B cell (primary cell): ENCODE measurements at regions not wholly inside any gene's neighbourhood (a gene's known extent, or its start where the extent isn't known, plus 50 kb on each side); places are given as distances from the start of the nearest gene placed in this dataset.

Source experiments
- ATAC-seq: fragments of 200-7000 bp; cut with Tn5 transposase; one replicate; pipeline ENCODE4 v1.10.0; 2021; ENCODE audit warnings: low read depth, mild to moderate bottlenecking, moderate number of reproducible peaks, moderate library complexity
- CTCF ChIA-PET: fragments of 350-600 bp; sonication (Branson Sonifier 250); formaldehyde crosslinking; loops from one replicate; lab custom pipeline; 2021; ENCODE audit warnings: antibody characterized with exemption, inconsistent platforms; lab: Charles Lee
- POLR2A ChIA-PET: fragments of 350-600 bp; sonication (Branson Sonifier 250); formaldehyde crosslinking; loops from one replicate; lab custom pipeline; 2021; ENCODE audit warnings: antibody characterized with exemption; lab: Charles Lee
- DNase-seq: peaks from one replicate; pipeline ENCODE4 v3.0.0; 2013
- H2AFZ ChIP-seq: 2 replicates; pipeline ENCODE4 v1.6.1; 2012; ENCODE audit warnings: mild to moderate bottlenecking, low read depth, low read length; ENCODE audit not compliant: insufficient read depth, poor library complexity, severe bottlenecking
- H3K27ac ChIP-seq, 2 donors: 1 replicate in 1 of 2; 2 replicates in 1 of 2; pipeline ENCODE4 v1.5.1; 2012 to 2013; ENCODE audit warnings: low read length in 2 of 2, mild to moderate bottlenecking in 2 of 2, moderate library complexity in 1 of 2
- H3K27me3 ChIP-seq, 4 experiments: fragments of 200-600 bp in 1 of 4; sonication (generic) in 1 of 4; replicated peaks in 1 of 4; 1 replicate in 2 of 4; 2 replicates in 2 of 4; pipeline versions ENCODE4 v1.6.1 to v1.7.0; 2013 to 2016; ENCODE audit warnings: low read length in 3 of 4, mild to moderate bottlenecking in 2 of 4, mixed read lengths in 1 of 4, moderate library complexity in 1 of 4; ENCODE audit not compliant: insufficient read depth in 4 of 4, control insufficient read depth in 3 of 4; ENCODE audit errors: control extremely low read depth in 1 of 4
- H3K36me3 ChIP-seq, 2 experiments: replicated peaks in 1 of 2; 1 replicate in 1 of 2; 2 replicates in 1 of 2; pipeline versions ENCODE4 v1.6.1 to v1.7.1; 2013; ENCODE audit warnings: low read length in 1 of 2; ENCODE audit not compliant: insufficient read depth in 2 of 2, control insufficient read depth in 1 of 2; ENCODE audit errors: control extremely low read depth in 1 of 2, extremely low read depth in 1 of 2
- H3K4me1 ChIP-seq, 2 donors: fragments of 200-600 bp in 1 of 2; sonication (generic) in 1 of 2; 1 replicate in 1 of 2; 2 replicates in 1 of 2; pipeline versions ENCODE4 v1.5.1 to v1.6.1; 2013 to 2017; ENCODE audit warnings: low read length in 2 of 2; ENCODE audit not compliant: control insufficient read depth in 2 of 2, insufficient read depth in 2 of 2
- H3K4me2 ChIP-seq: replicated peaks from 2 replicates; pipeline ENCODE3; 2012; ENCODE audit warnings: mild to moderate bottlenecking, low read depth, low read length; ENCODE audit not compliant: poor library complexity, severe bottlenecking
- H3K4me3 ChIP-seq, 5 experiments: fragments of 200-600 bp in 1 of 5; sonication (generic) in 1 of 5; 1 replicate in 3 of 5; 2 replicates in 2 of 5; pipeline versions ENCODE4 v1.5.1 to v1.7.0; 2011 to 2016; ENCODE audit warnings: low read length in 4 of 5, mild to moderate bottlenecking in 4 of 5, low read depth in 2 of 5, control low read depth in 1 of 5, moderate library complexity in 1 of 5; ENCODE audit not compliant: insufficient read depth in 1 of 5; ENCODE audit errors: control extremely low read depth in 1 of 5, extremely low read depth in 1 of 5
- H3K79me2 ChIP-seq: fragments of 200-600 bp; sonication (generic); one replicate; pipeline ENCODE4 v1.6.0; 2016; ENCODE audit warnings: low read length; ENCODE audit not compliant: control insufficient read depth, insufficient read depth
- H3K9ac ChIP-seq: fragments of 200-600 bp; sonication (generic); 2 replicates; pipeline ENCODE4 v1.6.1; 2017; ENCODE audit warnings: mild to moderate bottlenecking, low read length, moderate library complexity
- H3K9me3 ChIP-seq, 3 donors: one replicate each; pipeline versions ENCODE4 v1.6.1 to v1.7.1; 2013; ENCODE audit warnings: low read length in 2 of 3; ENCODE audit not compliant: control insufficient read depth in 2 of 3, insufficient read depth in 1 of 3; ENCODE audit errors: control extremely low read depth in 1 of 3
- H4K20me1 ChIP-seq: 2 replicates; pipeline ENCODE4 v1.6.0; 2012; ENCODE audit warnings: mild to moderate bottlenecking, low read length; ENCODE audit not compliant: insufficient read depth, control insufficient read depth, poor library complexity, severe bottlenecking
- H3K27ac Mint-ChIP-seq: one replicate; pipeline ENCODE4 v1.8.0; 2021; ENCODE audit warnings: mixed read lengths
- H3K27me3 Mint-ChIP-seq: one replicate; pipeline ENCODE4 v1.8.0; 2021; ENCODE audit warnings: mixed read lengths
- H3K4me1 Mint-ChIP-seq: one replicate; pipeline ENCODE4 v1.8.0; 2021; ENCODE audit warnings: mixed read lengths
- H3K4me3 Mint-ChIP-seq: one replicate; pipeline ENCODE4 v1.8.0; 2021; ENCODE audit warnings: mixed read lengths
- H3K9me3 Mint-ChIP-seq: one replicate; pipeline ENCODE4 v1.8.0; 2022; ENCODE audit warnings: mixed read lengths; ENCODE audit not compliant: insufficient read depth
- CTCF ChIP-seq: fragments of 200-600 bp; IDR thresholded peaks from one replicate; pipeline ENCODE4 v1.8.0; 2022; ENCODE audit warnings: antibody characterized with exemption, mild to moderate bottlenecking
- EZH2 ChIP-seq: IDR thresholded peaks from 2 replicates; pipeline ENCODE4 v1.6.1; 2012; ENCODE audit warnings: borderline replicate concordance, low read depth, mild to moderate bottlenecking, moderate library complexity, low read length; ENCODE audit not compliant: insufficient read depth, poor library complexity, severe bottlenecking
- WGBS: methylation state at CpG from one replicate; pipeline ENCODE4 v1.1.5; 2013; ENCODE audit warnings: missing lambda C conversion rate; ENCODE audit not compliant: insufficient coverage; 5-methylcytosine and 5-hydroxymethylcytosine counted together
- intact Hi-C: fragments of 100-400 bp; cut with micrococcal nuclease; formaldehyde crosslinking; loops from one replicate; pipeline ENCODE4 v1.10.0; 2022

- Histone ChIP-seq H3K4me1 (no peaks in the 10 kb centered on the region), H3K79me2 (no peaks in the 10 kb centered on the region), H3K27ac (no peak overlapping the region), H2AFZ (no peak overlapping the region), H3K9me3 (no peaks in the 10 kb centered on the region), H3K27me3 (no peaks in the 10 kb centered on the region), H4K20me1 (no peaks in the 10 kb centered on the region), H3K9ac (no peak overlapping the region), H3K4me2 (no peak overlapping the region), H3K4me3 (no peak overlapping the region), H3K36me3 (no peaks in the 10 kb centered on the region)
- ChIA-PET CTCF (no interaction called here), POLR2A (no interaction called here)
- TF ChIP-seq EZH2, result no peak
- TF ChIP-seq CTCF, result no peak
- Mint-ChIP-seq H3K4me1 (no peaks in the 10 kb centered on the region), H3K4me3 (no peak overlapping the region), H3K27ac (no peak overlapping the region), H3K9me3 (no peaks in the 10 kb centered on the region), H3K27me3 (peaks cover 4% of the 10 kb centered on the region)
- intact Hi-C loops, result no loop called here
- ATAC-seq (no peak), DNase-seq (no peak)
- WGBS, result 92% methylated on average over 22 of the region's 22 CpGs
These were observed 81.6 kb downstream of the MYEOV start for GRCh38 chr11:69375316-69376154.

- Histone ChIP-seq H4K20me1 (no peaks in the 10 kb centered on the region), H3K4me2 (no peak overlapping the region), H3K9me3 (no peaks in the 10 kb centered on the region), H2AFZ (no peak overlapping the region), H3K27ac (no peak overlapping the region), H3K27me3 (no peaks in the 10 kb centered on the region), H3K4me1 (no peaks in the 10 kb centered on the region), H3K9ac (no peak overlapping the region), H3K79me2 (no peaks in the 10 kb centered on the region), H3K4me3 (no peak overlapping the region), H3K36me3 (no peaks in the 10 kb centered on the region)
- ChIA-PET POLR2A (no interaction called here), CTCF (no interaction called here)
- Mint-ChIP-seq H3K27ac (no peak overlapping the region), H3K27me3 (peaks cover 4% of the 10 kb centered on the region), H3K9me3 (no peaks in the 10 kb centered on the region), H3K4me3 (no peak overlapping the region), H3K4me1 (no peaks in the 10 kb centered on the region)
- no peak for ATAC-seq
- intact Hi-C loops, result no loop called here
- DNase-seq, result no peak
- no peak for TF ChIP-seq EZH2
- TF ChIP-seq CTCF, result no peak
- 92% methylated on average over 10 of the region's 20 CpGs for WGBS
These were observed 82.4 kb downstream of the MYEOV start for GRCh38 chr11:69376155-69377028.
